ENCODE measurements at regions not wholly inside any gene's neighbourhood (a gene's known extent, or its start where the extent isn't known, plus 50 kb on each side); places are given as distances from the start of the nearest gene placed in this dataset.

GRCh38 chr2:52916981-52917380, 850.6 kb upstream of the CHAC2 start:
- TF ChIP-seq CTCF (IDR thresholded peaks at IDR 0.05; ENCODE audit: unreplicated experiment): no peak
- Mint-ChIP-seq H3K4me3 (ENCODE audit: low read depth) (no peak overlapping the region), H3K9me3 (ENCODE audit: low read depth) (no peaks in the 10 kb centered on the region), H3K27me3 (no peaks in the 10 kb centered on the region), H3K27ac (no peak overlapping the region), H3K36me3 (ENCODE audit: insufficient read depth) (no peaks in the 10 kb centered on the region), H3K4me1 (ENCODE audit: low read depth) (peaks cover 3% of the 10 kb centered on the region)
- no peak for DNase-seq (ENCODE audit: low spot score, unreplicated experiment)

- no peak overlapping the region for H3K4me3 Mint-ChIP-seq (ENCODE audit: low read depth)
- H3K9me3 Mint-ChIP-seq (ENCODE audit: low read depth): peaks cover 22% of the 10 kb centered on the region
- TF ChIP-seq CTCF (IDR thresholded peaks at IDR 0.05; ENCODE audit: unreplicated experiment): no peak
- H3K27me3 Mint-ChIP-seq: no peaks in the 10 kb centered on the region
- H3K36me3 Mint-ChIP-seq (ENCODE audit: insufficient read depth): no peaks in the 10 kb centered on the region
- H3K27ac Mint-ChIP-seq: no peak overlapping the region
- no peak for DNase-seq (ENCODE audit: low spot score, unreplicated experiment)
- peaks cover 1% of the 10 kb centered on the region for H3K4me1 Mint-ChIP-seq (ENCODE audit: low read depth)
These were observed 863.2 kb upstream of the CHAC2 start for GRCh38 chr2:52904355-52904891.

GRCh38 chr2:52897511-52898044, 870.0 kb upstream of the CHAC2 start:
- Mint-ChIP-seq H3K27ac (no peak overlapping the region), H3K9me3 (ENCODE audit: low read depth) (peaks cover 33% of the 10 kb centered on the region), H3K4me1 (ENCODE audit: low read depth) (no peaks in the 10 kb centered on the region), H3K36me3 (ENCODE audit: insufficient read depth) (no peaks in the 10 kb centered on the region), H3K4me3 (ENCODE audit: low read depth) (no peak overlapping the region), H3K27me3 (no peaks in the 10 kb centered on the region)
- no peak for TF ChIP-seq CTCF (IDR thresholded peaks at IDR 0.05; ENCODE audit: unreplicated experiment)
- no peak for DNase-seq (ENCODE audit: low spot score, unreplicated experiment)

GRCh38 chr2:52895726-52896340, 871.8 kb upstream of the CHAC2 start:
- H3K9me3 Mint-ChIP-seq (ENCODE audit: low read depth): peaks cover 30% of the 10 kb centered on the region
- no peak for DNase-seq (ENCODE audit: low spot score, unreplicated experiment)
- no peaks in the 10 kb centered on the region for H3K4me1 Mint-ChIP-seq (ENCODE audit: low read depth)
- no peaks in the 10 kb centered on the region for H3K27me3 Mint-ChIP-seq
- no peak for TF ChIP-seq CTCF (IDR thresholded peaks at IDR 0.05; ENCODE audit: unreplicated experiment)
- H3K4me3 Mint-ChIP-seq (ENCODE audit: low read depth): no peak overlapping the region
- no peak overlapping the region for H3K27ac Mint-ChIP-seq
- no peaks in the 10 kb centered on the region for H3K36me3 Mint-ChIP-seq (ENCODE audit: insufficient read depth)

GRCh38 chr2:52886556-52886955, 881.0 kb upstream of the CHAC2 start:
- no peak for DNase-seq (ENCODE audit: low spot score, unreplicated experiment)
- Mint-ChIP-seq H3K27me3 (no peaks in the 10 kb centered on the region), H3K4me1 (ENCODE audit: low read depth) (no peaks in the 10 kb centered on the region), H3K4me3 (ENCODE audit: low read depth) (no peak overlapping the region), H3K36me3 (ENCODE audit: insufficient read depth) (no peaks in the 10 kb centered on the region), H3K9me3 (ENCODE audit: low read depth) (peaks cover 3% of the 10 kb centered on the region), H3K27ac (no peak overlapping the region)
- no peak for TF ChIP-seq CTCF (IDR thresholded peaks at IDR 0.05; ENCODE audit: unreplicated experiment)

All from progenitor cell of endocrine pancreas (in vitro differentiated cells).